ENCODE measurements at regions not wholly inside any gene's neighbourhood (a gene's known extent, or its start where the extent isn't known, plus 50 kb on each side); places are given as distances from the start of the nearest gene placed in this dataset.

- Mint-ChIP-seq H3K36me3 (ENCODE audit: low read depth) (no peaks in the 10 kb centered on the region), H3K4me1 (peaks cover 22% of the 10 kb centered on the region), H3K4me3 (no peak overlapping the region), H3K27ac (no peak overlapping the region), H3K27me3 (ENCODE audit: insufficient read depth) (peaks cover 20% of the 10 kb centered on the region), H3K9me3 (peaks cover 11% of the 10 kb centered on the region)
- Histone ChIP-seq H3K4me1 (ENCODE audit: control insufficient read depth, insufficient read depth, low read length) (no peaks in the 10 kb centered on the region), H3K9ac (ENCODE audit: extremely low read depth, low read length, poor library complexity, severe bottlenecking) (no peak overlapping the region), H3K4me3 (ENCODE audit: low read length) (no peak overlapping the region), H3K27me3 (ENCODE audit: control insufficient read depth, insufficient read depth, low read length, poor library complexity, severe bottlenecking) (no peaks in the 10 kb centered on the region), H3K9me3 (ENCODE audit: control insufficient read depth, low read length) (no peaks in the 10 kb centered on the region), H3K27ac (ENCODE audit: low read depth, low read length) (no peak overlapping the region), H3K36me3 (ENCODE audit: control insufficient read depth, insufficient read depth, low read length) (no peaks in the 10 kb centered on the region)
- TF ChIP-seq, protein P1, sequence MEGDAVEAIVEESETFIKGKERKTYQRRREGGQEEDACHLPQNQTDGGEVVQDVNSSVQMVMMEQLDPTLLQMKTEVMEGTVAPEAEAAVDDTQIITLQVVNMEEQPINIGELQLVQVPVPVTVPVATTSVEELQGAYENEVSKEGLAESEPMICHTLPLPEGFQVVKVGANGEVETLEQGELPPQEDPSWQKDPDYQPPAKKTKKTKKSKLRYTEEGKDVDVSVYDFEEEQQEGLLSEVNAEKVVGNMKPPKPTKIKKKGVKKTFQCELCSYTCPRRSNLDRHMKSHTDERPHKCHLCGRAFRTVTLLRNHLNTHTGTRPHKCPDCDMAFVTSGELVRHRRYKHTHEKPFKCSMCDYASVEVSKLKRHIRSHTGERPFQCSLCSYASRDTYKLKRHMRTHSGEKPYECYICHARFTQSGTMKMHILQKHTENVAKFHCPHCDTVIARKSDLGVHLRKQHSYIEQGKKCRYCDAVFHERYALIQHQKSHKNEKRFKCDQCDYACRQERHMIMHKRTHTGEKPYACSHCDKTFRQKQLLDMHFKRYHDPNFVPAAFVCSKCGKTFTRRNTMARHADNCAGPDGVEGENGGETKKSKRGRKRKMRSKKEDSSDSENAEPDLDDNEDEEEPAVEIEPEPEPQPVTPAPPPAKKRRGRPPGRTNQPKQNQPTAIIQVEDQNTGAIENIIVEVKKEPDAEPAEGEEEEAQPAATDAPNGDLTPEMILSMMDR (conservative IDR thresholded peaks at IDR 0.05): no peak
- DNase-seq: peak; percentile 75
- 92% methylated on average over 6 to 7 of the region's 13 CpGs for WGBS, 2 experiments (ENCODE audit: insufficient coverage in 1 of 2, insufficient read length in 1 of 2)
These were observed 181.8 kb upstream of the GPRIN3 start for GRCh38 chr4:89489338-89489771.

DNA sequence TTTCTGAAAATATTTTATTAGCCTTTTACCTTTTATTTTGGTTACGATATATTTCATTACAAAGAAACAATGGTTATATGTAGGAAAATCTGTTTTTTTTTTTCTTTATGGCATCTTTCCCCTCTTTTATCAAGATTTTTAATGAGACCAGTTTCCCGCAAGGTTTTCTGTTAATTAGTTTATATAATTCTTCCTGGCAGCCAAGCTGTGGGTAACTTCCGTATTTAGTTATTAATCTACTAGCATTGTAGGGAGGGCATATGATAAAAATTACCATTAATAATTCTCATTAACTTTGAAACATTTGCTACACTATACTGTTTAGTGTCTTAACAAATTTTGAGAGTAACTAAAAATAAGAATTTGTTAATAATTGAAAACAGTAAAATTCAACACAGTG lies 181.1 kb upstream of the GPRIN3 start:
- Mint-ChIP-seq H3K9me3 (peaks cover 11% of the 10 kb centered on the region), H3K4me3 (no peak overlapping the region), H3K4me1 (peaks cover 22% of the 10 kb centered on the region), H3K36me3 (ENCODE audit: low read depth) (no peaks in the 10 kb centered on the region), H3K27me3 (ENCODE audit: insufficient read depth) (peaks cover 21% of the 10 kb centered on the region), H3K27ac (no peak overlapping the region)
- no CpG with 5 or more reads among the region's 3 CpGs for WGBS, 2 experiments (ENCODE audit: insufficient coverage in 1 of 2, insufficient read length in 1 of 2)
- H3K9me3 ChIP-seq (ENCODE audit: control insufficient read depth, low read length): no peaks in the 10 kb centered on the region
- DNase-seq: no peak
- no peak overlapping the region for H3K9ac ChIP-seq (ENCODE audit: extremely low read depth, low read length, poor library complexity, severe bottlenecking)
- no peaks in the 10 kb centered on the region for H3K4me1 ChIP-seq (ENCODE audit: control insufficient read depth, insufficient read depth, low read length)
- no peak overlapping the region for H3K27ac ChIP-seq (ENCODE audit: low read depth, low read length)
- H3K36me3 ChIP-seq (ENCODE audit: control insufficient read depth, insufficient read depth, low read length): no peaks in the 10 kb centered on the region
- TF ChIP-seq, protein P1 (conservative IDR thresholded peaks at IDR 0.05): no peak
- H3K27me3 ChIP-seq (ENCODE audit: control insufficient read depth, insufficient read depth, low read length, poor library complexity, severe bottlenecking): no peaks in the 10 kb centered on the region
- no peak overlapping the region for H3K4me3 ChIP-seq (ENCODE audit: low read length)

GRCh38 chr4:89486673-89487072 lies 179.1 kb upstream of the GPRIN3 start:
- peaks cover 23% of the 10 kb centered on the region for H3K27me3 Mint-ChIP-seq (ENCODE audit: insufficient read depth)
- H3K4me1 ChIP-seq (ENCODE audit: control insufficient read depth, insufficient read depth, low read length): no peaks in the 10 kb centered on the region
- peak; percentile 51 for DNase-seq
- peaks cover 11% of the 10 kb centered on the region for H3K9me3 Mint-ChIP-seq
- no peaks in the 10 kb centered on the region for H3K9me3 ChIP-seq (ENCODE audit: control insufficient read depth, low read length)
- H3K36me3 Mint-ChIP-seq (ENCODE audit: low read depth): no peaks in the 10 kb centered on the region
- H3K36me3 ChIP-seq (ENCODE audit: control insufficient read depth, insufficient read depth, low read length): no peaks in the 10 kb centered on the region
- no peak overlapping the region for H3K4me3 ChIP-seq (ENCODE audit: low read length)
- peaks cover 17% of the 10 kb centered on the region for H3K4me1 Mint-ChIP-seq
- H3K27ac Mint-ChIP-seq: no peak overlapping the region
- H3K27me3 ChIP-seq (ENCODE audit: control insufficient read depth, insufficient read depth, low read length, poor library complexity, severe bottlenecking): no peaks in the 10 kb centered on the region
- no peak overlapping the region for H3K27ac ChIP-seq (ENCODE audit: low read depth, low read length)
- TF ChIP-seq, protein P1 (conservative IDR thresholded peaks at IDR 0.05): no peak
- H3K9ac ChIP-seq (ENCODE audit: extremely low read depth, low read length, poor library complexity, severe bottlenecking): no peak overlapping the region
- no peak overlapping the region for H3K4me3 Mint-ChIP-seq
